HEK293T (cell line): ENCODE measurements at regions not wholly inside any gene's neighbourhood (a gene's known extent, or its start where the extent isn't known, plus 50 kb on each side); places are given as distances from the start of the nearest gene placed in this dataset.
"Not testable (repeated sequence)": the region's sequence is repeated elsewhere in the genome, so short reads cannot be mapped to it uniquely, and the experiment has no call there.

Experiments used
- ARNT ChIP-seq: fragments of 450-650 bp; IDR thresholded peaks from 2 replicates; pipeline ENCODE4 v1.6.1; 2017; ENCODE audit warnings: mild to moderate bottlenecking
- BHLHE40 ChIP-seq: fragments of 450-650 bp; IDR thresholded peaks from 2 replicates; pipeline ENCODE4 v1.6.1; 2016; ENCODE audit warnings: mild to moderate bottlenecking, moderate library complexity, borderline replicate concordance
- CTBP1 ChIP-seq: fragments of 450-650 bp; IDR thresholded peaks from 2 replicates; pipeline ENCODE4 v1.6.1; 2016; ENCODE audit warnings: borderline replicate concordance
- ELF4 ChIP-seq: fragments of 450-650 bp; IDR thresholded peaks from 2 replicates; pipeline ENCODE4 v1.6.1; 2017; ENCODE audit warnings: antibody characterized with exemption
- FOXA1 ChIP-seq: fragments of 450-650 bp; IDR thresholded peaks from 2 replicates; pipeline ENCODE4 v1.6.1; 2016; ENCODE audit warnings: mild to moderate bottlenecking
- FOXK2 ChIP-seq: fragments of 450-650 bp; IDR thresholded peaks from 2 replicates; pipeline ENCODE4 v1.6.1; 2016; ENCODE audit warnings: mild to moderate bottlenecking
- FOXM1 ChIP-seq: fragments of 450-650 bp; IDR thresholded peaks from 2 replicates; pipeline ENCODE4 v1.6.1; 2017; ENCODE audit warnings: mild to moderate bottlenecking, borderline replicate concordance
- HDGF ChIP-seq: fragments of 450-650 bp; IDR thresholded peaks from 2 replicates; pipeline ENCODE4 v1.6.1; 2017; ENCODE audit warnings: antibody characterized with exemption, borderline replicate concordance
- L3MBTL2 ChIP-seq: fragments of 450-650 bp; conservative IDR thresholded peaks from 2 replicates; pipeline ENCODE4 v1.6.1; 2016; ENCODE audit warnings: mild to moderate bottlenecking
- NFRKB ChIP-seq: fragments of 450-650 bp; IDR thresholded peaks from 2 replicates; pipeline ENCODE4 v1.6.1; 2016; ENCODE audit warnings: mild to moderate bottlenecking, moderate library complexity
- SP1 ChIP-seq: fragments of 450-650 bp; IDR thresholded peaks from 2 replicates; pipeline ENCODE4 v1.6.1; 2017
- TARDBP ChIP-seq: fragments of 450-650 bp; IDR thresholded peaks from 2 replicates; pipeline ENCODE4 v1.6.1; 2016
- ZNF384 ChIP-seq: fragments of 450-650 bp; IDR thresholded peaks from 2 replicates; pipeline ENCODE4 v1.6.1; 2016
- TF ChIP-seq, protein P1 (sequence below): fragments of 450-650 bp; IDR thresholded peaks from 2 replicates; pipeline ENCODE4 v1.6.1; 2016

DNA sequence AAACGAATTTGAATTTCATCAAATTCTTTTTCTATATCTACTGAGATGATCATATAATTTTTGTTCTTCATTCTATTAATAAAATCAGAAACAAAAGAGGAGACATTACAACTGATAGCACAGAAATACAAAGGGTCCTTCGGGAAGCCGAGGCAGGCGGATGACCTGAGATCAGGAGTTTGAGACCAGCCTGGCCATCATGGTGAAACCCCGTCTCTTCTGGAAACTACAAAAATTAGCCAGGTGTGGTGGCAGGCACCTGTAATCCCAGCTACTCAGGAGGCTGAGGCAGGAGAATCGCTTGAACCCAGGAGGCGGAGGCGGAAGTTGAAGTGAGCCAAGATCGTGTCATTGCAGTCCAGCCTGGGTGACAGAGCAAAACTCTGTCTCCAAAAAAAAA, 113.4 kb downstream of the PMAIP1 start:
- TF ChIP-seq FOXA1, ELF4, ARNT, BHLHE40, SP1, FOXK2, NFRKB, TARDBP, L3MBTL2, FOXM1, HDGF, ZNF384, CTBP1: not testable (repeated sequence)
- TF ChIP-seq, protein P1, sequence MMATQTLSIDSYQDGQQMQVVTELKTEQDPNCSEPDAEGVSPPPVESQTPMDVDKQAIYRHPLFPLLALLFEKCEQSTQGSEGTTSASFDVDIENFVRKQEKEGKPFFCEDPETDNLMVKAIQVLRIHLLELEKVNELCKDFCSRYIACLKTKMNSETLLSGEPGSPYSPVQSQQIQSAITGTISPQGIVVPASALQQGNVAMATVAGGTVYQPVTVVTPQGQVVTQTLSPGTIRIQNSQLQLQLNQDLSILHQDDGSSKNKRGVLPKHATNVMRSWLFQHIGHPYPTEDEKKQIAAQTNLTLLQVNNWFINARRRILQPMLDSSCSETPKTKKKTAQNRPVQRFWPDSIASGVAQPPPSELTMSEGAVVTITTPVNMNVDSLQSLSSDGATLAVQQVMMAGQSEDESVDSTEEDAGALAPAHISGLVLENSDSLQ: not testable (repeated sequence)
